CD14-positive monocyte (primary cell): ENCODE measurements at regions not wholly inside any gene's neighbourhood (a gene's known extent, or its start where the extent isn't known, plus 50 kb on each side); places are given as distances from the start of the nearest gene placed in this dataset. TPM values are rescaled to one million over a fixed set of nuclear protein-coding genes. Genes with fewer than 3 reads are reported as not detected.

Experiments
- DNase-seq, 3 donors: peaks; one replicate each; pipeline ENCODE4 v3.0.0-alpha.2; 2011 to 2022
- H2AFZ ChIP-seq: 2 replicates; pipeline ENCODE4 v1.6.0; 2012; ENCODE audit warnings: mild to moderate bottlenecking, low read depth, low read length, inconsistent platforms; ENCODE audit not compliant: insufficient read depth, poor library complexity, severe bottlenecking
- H3K27ac ChIP-seq, 2 donors: 1 replicate in 1 of 2; 2 replicates in 1 of 2; pipeline ENCODE4 v1.5.1; 2012 to 2013; ENCODE audit warnings: low read length in 2 of 2, control low read depth in 1 of 2, inconsistent platforms in 1 of 2, low read depth in 1 of 2, mild to moderate bottlenecking in 1 of 2
- H3K27me3 ChIP-seq, 2 donors: one replicate each; pipeline versions ENCODE4 v1.6.0 to v1.6.1; 2011 to 2013; ENCODE audit warnings: low read length in 2 of 2; ENCODE audit not compliant: control insufficient read depth in 2 of 2, insufficient read depth in 2 of 2
- H3K36me3 ChIP-seq, 2 donors: replicated peaks in 1 of 2; 1 replicate in 1 of 2; 2 replicates in 1 of 2; pipeline versions ENCODE4 v1.5.1 to v1.6.1; 2012 to 2013; ENCODE audit warnings: low read length in 2 of 2, control low read depth in 1 of 2, inconsistent platforms in 1 of 2, mild to moderate bottlenecking in 1 of 2; ENCODE audit not compliant: insufficient read depth in 2 of 2, control insufficient read depth in 1 of 2
- H3K4me1 ChIP-seq, 2 donors: 1 replicate in 1 of 2; 2 replicates in 1 of 2; pipeline versions ENCODE4 v1.5.1 to v1.6.1; 2012 to 2013; ENCODE audit warnings: low read length in 2 of 2, control low read depth in 1 of 2, inconsistent platforms in 1 of 2, mild to moderate bottlenecking in 1 of 2, moderate library complexity in 1 of 2; ENCODE audit not compliant: insufficient read depth in 2 of 2, control insufficient read depth in 1 of 2
- H3K4me2 ChIP-seq: replicated peaks from 2 replicates; pipeline ENCODE3; 2012; ENCODE audit warnings: low read length, moderate library complexity, mild to moderate bottlenecking; ENCODE audit not compliant: poor library complexity, severe bottlenecking; ENCODE audit errors: extremely low read depth
- H3K4me3 ChIP-seq, 3 experiments: fragments of 200-600 bp in 1 of 3; sonication (generic) in 1 of 3; replicated peaks in 1 of 3; 1 replicate in 2 of 3; 2 replicates in 1 of 3; pipeline ENCODE4 v1.5.1; 2011 to 2013; ENCODE audit warnings: low read length in 3 of 3, mild to moderate bottlenecking in 3 of 3, control low read depth in 2 of 3, low read depth in 2 of 3, inconsistent platforms in 1 of 3, moderate library complexity in 1 of 3
- H3K79me2 ChIP-seq: 2 replicates; pipeline ENCODE4 v1.6.0; 2012; ENCODE audit warnings: mild to moderate bottlenecking, control low read depth, inconsistent platforms, low read length, moderate library complexity; ENCODE audit not compliant: insufficient read depth
- H3K9ac ChIP-seq: 2 replicates; pipeline ENCODE4 v1.6.0; 2017; ENCODE audit warnings: low read length, mild to moderate bottlenecking; ENCODE audit not compliant: insufficient read depth, poor library complexity, severe bottlenecking
- H3K9me3 ChIP-seq, 2 donors: replicated peaks in 1 of 2; 1 replicate in 1 of 2; 2 replicates in 1 of 2; pipeline versions ENCODE4 v1.5.1 to v1.6.1; 2012 to 2013; ENCODE audit warnings: low read length in 2 of 2, control low read depth in 1 of 2; ENCODE audit not compliant: control insufficient read depth in 1 of 2, insufficient read depth in 1 of 2
- H4K20me1 ChIP-seq: 2 replicates; pipeline ENCODE4 v1.6.0; 2012; ENCODE audit warnings: mild to moderate bottlenecking, low read length, control low read depth, moderate library complexity; ENCODE audit not compliant: insufficient read depth
- H3K27ac Mint-ChIP-seq, 7 donors: one replicate each; pipeline ENCODE4 v1.8.0; 2020; ENCODE audit warnings: mild to moderate bottlenecking in 7 of 7, mixed read lengths in 7 of 7, moderate library complexity in 6 of 7, inconsistent platforms in 2 of 7
- H3K27me3 Mint-ChIP-seq, 3 donors: one replicate each; pipeline ENCODE4 v1.8.0; 2021 to 2022; ENCODE audit warnings: low read depth in 3 of 3, mild to moderate bottlenecking in 3 of 3, mixed read lengths in 3 of 3, moderate library complexity in 3 of 3, inconsistent platforms in 1 of 3
- H3K36me3 Mint-ChIP-seq, 2 donors: one replicate each; pipeline ENCODE4 v1.8.0; 2020; ENCODE audit warnings: mixed read lengths in 2 of 2, inconsistent platforms in 1 of 2, mild to moderate bottlenecking in 1 of 2
- H3K4me1 Mint-ChIP-seq: one replicate; pipeline ENCODE4 v1.8.0; 2020; ENCODE audit warnings: mild to moderate bottlenecking, mixed read lengths
- H3K4me3 Mint-ChIP-seq, 2 donors: one replicate each; pipeline ENCODE4 v1.8.0; 2020; ENCODE audit warnings: mild to moderate bottlenecking in 2 of 2, mixed read lengths in 2 of 2, moderate library complexity in 1 of 2
- H3K9me3 Mint-ChIP-seq, 7 donors: one replicate each; pipeline ENCODE4 v1.8.0; 2020 to 2022; ENCODE audit warnings: mixed read lengths in 7 of 7, mild to moderate bottlenecking in 6 of 7, moderate library complexity in 6 of 7, inconsistent platforms in 2 of 7
- WGBS: methylation state at CpG from one replicate; pipeline ENCODE4 v1.1.5; 2013; ENCODE audit warnings: missing lambda C conversion rate; ENCODE audit not compliant: insufficient coverage; 5-methylcytosine and 5-hydroxymethylcytosine counted together
- intact Hi-C, 2 donors: fragments of 100-400 bp; cut with micrococcal nuclease; formaldehyde crosslinking; loops; one replicate each; pipeline versions ENCODE4 v1.15.0 to v1.15.1; 2023
- small RNA-seq: library from RNA; depleted of rRNA; stranded (forward); fragments of <200 nt; gene quantifications from one replicate; pipeline ENCODE3, GENCODE V24; 2012; ENCODE audit warnings: low read depth; ENCODE audit not compliant: insufficient read length
- TF ChIP-seq, protein P1 (sequence below): fragments of 200-600 bp; IDR thresholded peaks from one replicate; pipeline ENCODE4 v1.8.0; 2022; ENCODE audit warnings: antibody characterized with exemption, mild to moderate bottlenecking

DNA sequence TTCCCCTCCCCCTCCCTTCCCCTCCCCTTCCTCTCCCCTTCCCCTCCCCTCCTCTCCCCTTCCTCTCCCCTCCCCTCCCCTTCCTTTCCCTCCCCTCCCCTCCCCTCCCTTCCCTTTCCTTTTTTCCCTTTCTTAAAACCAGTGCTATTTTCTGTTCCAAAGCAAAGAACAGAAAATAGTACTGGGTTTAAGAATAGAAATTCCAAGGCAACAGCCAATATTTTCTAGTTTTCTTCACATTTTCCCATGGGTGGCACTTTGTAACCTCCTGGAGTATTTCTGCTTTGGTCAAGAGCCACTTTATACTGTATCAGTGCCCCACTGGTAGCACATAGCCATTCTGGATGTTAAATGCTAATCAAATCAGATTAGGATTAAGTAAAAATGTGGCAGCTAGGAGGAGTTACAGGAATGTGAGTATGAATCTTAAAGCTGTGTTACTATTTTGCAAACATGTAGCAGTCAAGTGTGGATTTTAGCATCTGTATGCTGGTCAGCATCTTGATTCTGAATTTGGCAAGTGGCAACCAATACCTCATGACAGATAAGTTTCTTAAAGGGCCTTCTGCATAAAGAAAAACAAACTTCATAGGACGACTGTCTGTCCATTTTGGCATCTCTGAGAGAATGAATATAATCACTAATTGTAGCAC is 126.4 kb downstream of the CEP57L1 start:
- Mint-ChIP-seq H3K27me3 (peaks cover 0 to 3% (median 0%) of the 10 kb centered on the region in 3 donors), H3K4me3 (no peak overlapping the region), H3K27ac (peak overlapping the region in 1 of 7 donors; percentile 23), H3K4me1 (peaks cover 25% of the 10 kb centered on the region), H3K36me3 (no peaks in the 10 kb centered on the region), H3K9me3 (peaks cover 0 to 2% (median 0%) of the 10 kb centered on the region in 7 donors)
- H3K9ac ChIP-seq, result no peak overlapping the region
- no peak for DNase-seq
- H3K27ac ChIP-seq, result no peak overlapping the region
- H2AFZ ChIP-seq, result no peak overlapping the region
- no peaks in the 10 kb centered on the region for H4K20me1 ChIP-seq
- no peak overlapping the region for H3K4me2 ChIP-seq
- no peaks in the 10 kb centered on the region for H3K9me3 ChIP-seq
- intact Hi-C loops, result no loop called here
- H3K27me3 ChIP-seq, result no peaks in the 10 kb centered on the region
- H3K36me3 ChIP-seq, result no peaks in the 10 kb centered on the region
- H3K79me2 ChIP-seq, result no peaks in the 10 kb centered on the region
- WGBS, result no CpG with 5 or more reads among the region's 1 CpG
- H3K4me3 ChIP-seq, result no peak overlapping the region
- peaks cover 10 to 12% of the 10 kb centered on the region in 2 donors for H3K4me1 ChIP-seq
- TF ChIP-seq, protein P1, sequence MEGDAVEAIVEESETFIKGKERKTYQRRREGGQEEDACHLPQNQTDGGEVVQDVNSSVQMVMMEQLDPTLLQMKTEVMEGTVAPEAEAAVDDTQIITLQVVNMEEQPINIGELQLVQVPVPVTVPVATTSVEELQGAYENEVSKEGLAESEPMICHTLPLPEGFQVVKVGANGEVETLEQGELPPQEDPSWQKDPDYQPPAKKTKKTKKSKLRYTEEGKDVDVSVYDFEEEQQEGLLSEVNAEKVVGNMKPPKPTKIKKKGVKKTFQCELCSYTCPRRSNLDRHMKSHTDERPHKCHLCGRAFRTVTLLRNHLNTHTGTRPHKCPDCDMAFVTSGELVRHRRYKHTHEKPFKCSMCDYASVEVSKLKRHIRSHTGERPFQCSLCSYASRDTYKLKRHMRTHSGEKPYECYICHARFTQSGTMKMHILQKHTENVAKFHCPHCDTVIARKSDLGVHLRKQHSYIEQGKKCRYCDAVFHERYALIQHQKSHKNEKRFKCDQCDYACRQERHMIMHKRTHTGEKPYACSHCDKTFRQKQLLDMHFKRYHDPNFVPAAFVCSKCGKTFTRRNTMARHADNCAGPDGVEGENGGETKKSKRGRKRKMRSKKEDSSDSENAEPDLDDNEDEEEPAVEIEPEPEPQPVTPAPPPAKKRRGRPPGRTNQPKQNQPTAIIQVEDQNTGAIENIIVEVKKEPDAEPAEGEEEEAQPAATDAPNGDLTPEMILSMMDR, result no peak

Small RNA genes in the stretch of these regions (small RNA-seq; reads per million reads assigned to genes)
- gene AL359711.1, result not detected
- not detected for gene RNY3P11
